Hindlimb muscle (tissue), 1 donor: ENCODE measurements at regions not wholly inside any gene's neighbourhood (a gene's known extent, or its start where the extent isn't known, plus 50 kb on each side); places are given as distances from the start of the nearest gene placed in this dataset.
"Not testable (repeated sequence)": the region's sequence is repeated elsewhere in the genome, so short reads cannot be mapped to it uniquely, and the experiment has no call there.

ENCODE experiments used
- DNase-seq: peaks from one replicate; pipeline ENCODE4 v3.0.0-alpha.2; 2013

DNA sequence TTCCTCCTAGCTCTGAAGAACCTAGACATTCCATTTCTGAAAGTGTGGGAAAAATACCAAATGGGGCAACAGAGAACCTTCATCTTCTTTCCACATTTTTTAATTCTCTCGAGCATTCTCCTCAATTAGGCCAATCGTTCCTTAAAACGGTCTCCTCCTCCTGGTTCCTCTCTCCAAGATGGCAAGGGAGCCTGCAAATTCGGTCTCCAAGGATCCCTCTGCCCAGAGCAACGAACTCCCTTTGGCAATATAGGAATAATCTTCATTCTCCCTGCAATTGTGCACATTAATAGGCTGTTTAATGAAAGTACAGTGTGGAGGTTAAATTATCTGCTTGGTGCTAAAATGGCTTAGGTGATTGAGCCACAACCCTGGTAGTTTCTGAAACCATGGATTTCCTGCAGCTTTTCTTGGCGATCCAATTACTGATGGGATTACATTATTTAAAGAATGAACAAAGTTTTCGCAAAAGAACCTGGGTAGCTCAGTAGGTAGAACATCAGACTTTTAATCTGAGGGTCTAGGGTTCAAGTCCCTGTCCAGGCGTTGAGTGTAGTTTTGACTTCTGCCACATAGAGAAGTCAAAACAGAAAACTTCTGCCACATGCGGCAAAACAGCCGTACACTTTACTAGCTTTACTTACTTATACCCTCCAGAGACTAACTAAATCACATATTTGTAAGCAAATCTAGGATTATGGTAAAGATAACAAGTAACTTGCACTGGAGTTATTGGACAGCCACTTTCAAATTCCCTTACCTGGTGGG is 102.9 kb upstream of the ZNF184 start:
- no peak for DNase-seq

DNA sequence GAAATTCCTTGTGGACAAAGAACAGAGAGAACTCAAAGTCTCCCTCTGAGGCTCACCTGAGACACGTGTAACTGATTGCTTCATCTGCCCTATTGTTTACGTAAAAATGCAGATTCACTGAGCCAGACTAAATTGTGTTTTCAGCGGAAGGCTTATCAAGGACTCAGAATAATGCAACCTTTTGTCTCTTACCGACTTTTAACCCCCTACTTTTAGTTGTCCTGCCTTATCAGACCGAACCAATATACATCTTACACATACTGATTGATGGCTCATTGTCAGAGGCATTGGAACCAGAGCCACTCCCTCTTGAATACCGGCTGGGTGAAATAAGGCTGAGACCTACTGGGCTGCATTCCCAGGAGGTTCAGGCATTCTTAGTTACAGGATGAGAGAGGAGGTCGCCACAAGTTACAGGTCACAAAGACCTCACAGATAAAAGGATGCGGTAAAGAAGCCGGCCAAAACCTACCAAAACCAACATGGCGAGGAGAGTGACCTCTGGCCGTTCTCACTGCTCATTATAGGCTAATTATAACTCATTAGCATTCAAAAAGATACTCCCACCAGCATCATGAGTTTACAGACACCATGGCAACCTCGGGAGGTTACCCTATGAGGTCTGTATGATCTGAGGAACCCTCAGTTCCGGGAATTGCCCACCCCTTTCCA is 95.5 kb upstream of the ZNF184 start:
- DNase-seq = no peak

DNA sequence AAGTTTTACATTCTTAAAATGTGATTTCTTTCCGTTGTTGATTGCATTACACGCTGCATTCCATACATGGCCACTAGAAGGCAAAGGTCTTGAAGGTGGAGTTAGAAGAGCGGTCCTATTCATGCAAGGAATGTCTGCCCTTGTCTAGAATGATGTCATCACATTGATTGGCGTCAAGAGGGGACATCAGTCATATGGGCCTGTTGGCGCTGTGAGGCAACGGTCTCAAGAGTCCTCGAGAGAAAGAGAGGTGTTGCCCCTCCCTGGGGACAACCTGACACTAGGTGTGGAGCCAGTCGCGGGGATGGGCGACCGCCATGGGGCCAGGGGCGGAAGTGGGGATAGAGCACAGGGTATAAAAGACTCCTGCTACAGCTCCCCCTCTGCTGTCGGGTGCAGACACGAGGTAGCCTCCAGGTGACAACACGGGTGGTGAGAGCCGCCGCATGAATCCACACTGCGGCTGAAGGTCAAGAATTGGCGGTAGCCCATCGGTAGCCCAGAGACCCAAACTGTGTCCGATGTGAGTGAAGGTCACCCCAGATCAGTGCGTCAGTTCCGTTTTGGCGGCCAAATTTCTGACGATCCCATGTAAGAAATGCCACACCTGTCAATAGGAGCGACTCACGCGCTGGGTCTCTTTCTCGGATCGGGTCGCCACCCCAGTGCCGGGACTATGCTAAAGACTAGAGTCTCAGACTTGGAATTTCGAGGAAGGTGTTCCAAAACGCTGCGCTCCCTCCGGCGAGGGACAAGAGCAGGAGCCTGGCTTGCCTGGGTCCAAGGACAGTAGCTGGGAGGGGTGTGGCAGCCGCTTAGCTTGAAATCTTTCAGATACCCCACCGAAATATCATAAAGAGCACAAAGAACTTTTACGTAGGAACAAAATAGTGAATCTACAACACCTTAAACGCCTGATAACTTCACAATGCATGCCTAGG is 93.2 kb upstream of the ZNF184 start:
- DNase-seq = no peak

DNA sequence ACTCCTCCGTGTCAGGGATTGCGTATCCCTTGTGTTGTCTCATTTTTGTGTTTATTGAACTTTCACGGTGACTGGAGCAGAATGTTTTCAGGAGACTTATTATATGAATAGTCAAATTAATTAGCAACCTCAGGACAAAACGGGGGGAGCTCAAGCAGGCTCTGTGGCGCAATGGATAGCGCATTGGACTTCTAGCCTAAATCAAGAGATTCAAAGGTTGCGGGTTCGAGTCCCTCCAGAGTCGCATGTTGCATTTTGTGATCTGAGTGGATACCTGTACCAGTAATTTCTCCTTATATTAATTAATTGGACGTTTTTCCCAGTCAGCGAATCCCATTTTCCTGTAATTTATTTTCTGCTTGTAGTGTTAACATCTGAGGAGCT is 89.1 kb upstream of the ZNF184 start:
- no peak for DNase-seq

DNA sequence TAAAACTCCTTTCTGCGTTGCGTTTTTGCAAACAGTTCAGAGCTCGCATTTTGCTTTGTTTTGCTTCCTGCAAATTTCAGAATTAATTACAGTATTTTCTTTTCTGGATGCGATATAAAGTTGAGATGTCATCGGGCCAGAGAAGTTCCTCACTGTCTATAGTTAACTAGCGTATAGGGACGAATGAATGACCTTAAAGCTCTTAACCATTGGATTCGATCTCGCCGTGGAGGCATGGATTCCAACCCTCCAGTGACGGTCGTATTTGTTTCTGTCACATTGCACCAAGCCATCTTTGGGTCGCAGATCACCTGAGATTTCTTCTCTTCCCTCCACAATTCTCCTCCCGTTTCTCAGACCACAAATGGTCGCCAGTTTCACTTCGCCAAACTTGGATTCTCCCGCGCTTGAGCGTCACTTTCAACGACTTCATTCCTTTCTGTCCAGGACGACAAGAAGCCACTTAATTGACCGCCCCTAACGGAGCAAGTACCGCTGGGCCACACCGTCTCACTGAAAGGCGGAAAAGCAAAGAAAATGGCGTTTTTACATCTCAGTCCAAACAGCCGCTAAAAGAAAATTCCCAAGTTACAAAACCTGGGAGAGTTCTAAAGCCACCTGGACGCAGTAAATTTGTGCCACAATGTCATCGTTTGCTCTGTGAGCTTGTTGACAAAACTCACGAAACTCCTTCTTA is 85.3 kb upstream of the ZNF184 start:
- no peak for DNase-seq

DNA sequence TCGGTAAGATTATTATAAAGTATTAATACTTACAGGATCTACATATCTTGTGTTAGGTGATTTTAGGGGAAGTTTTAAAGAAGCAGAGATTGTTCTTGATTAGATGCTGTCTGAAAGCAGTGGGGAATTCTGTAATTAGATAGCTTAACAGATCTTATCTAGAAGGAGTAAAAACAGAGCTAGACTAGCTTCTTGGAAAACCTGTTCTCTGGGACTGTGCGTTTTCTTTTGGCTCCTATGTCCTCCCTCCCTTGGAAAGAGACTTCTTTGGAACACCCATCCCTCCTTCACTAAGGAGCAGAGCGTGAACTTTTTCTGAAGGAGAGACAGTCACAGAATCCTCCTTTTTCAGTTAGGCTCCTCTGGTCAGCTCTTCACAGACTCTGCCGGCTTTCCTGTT is 83.5 kb upstream of the ZNF184 start:
- no peak for DNase-seq

DNA sequence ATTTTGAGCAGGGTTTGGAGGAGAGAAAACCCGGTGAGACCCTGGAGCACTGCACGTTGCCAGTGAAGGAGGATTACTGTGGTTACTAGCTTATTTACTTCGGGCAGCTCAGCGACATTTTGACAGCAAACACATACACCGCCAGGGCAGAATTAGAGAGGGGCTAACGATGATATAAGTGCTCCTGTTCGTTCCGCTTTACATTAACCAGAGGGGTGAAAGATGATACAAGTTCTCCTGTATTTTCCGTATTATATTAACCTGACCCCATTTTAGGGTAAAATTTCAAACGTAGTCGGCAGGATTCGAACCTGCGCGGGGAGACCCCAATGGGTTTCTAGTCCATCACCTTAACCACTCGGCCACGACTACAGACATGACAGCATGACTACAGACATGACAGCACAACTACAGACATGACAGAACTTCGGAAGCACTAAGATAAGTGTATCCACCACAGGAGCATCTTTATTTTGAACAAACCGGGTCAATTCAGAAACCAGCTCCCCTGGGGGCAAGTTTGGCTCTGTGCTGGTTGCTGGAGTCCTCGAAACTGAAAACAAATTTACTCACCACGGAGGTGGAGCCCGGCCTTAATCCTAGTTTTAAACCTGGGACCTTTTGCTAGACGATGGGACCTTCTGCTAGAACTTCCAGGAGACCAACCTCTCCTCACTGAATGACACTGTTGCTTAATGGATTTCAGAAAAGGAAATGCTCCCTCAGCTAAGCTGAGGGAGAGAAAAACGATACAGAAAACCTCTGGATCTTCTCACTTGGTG is 80.4 kb upstream of the ZNF184 start:
- no peak for DNase-seq

DNA sequence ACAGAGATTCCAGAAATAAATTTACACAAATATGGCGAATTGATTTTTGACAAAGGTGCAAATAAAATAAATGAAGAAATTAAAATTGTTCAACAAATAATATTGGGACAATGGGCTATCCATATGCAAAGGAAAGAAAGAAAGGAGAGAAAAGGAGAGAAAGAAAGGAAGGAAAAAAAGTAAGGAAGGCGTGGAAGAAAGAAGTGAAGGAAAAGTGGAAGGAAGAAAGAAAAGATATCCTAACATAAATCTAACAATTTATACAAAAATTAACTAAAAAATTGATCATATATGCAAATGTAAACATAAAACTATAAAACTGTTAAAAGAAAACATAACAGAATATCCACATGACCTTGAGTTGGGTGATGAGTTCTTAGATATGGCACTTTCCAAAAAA is 78.7 kb upstream of the ZNF184 start:
- no peak for DNase-seq

DNA sequence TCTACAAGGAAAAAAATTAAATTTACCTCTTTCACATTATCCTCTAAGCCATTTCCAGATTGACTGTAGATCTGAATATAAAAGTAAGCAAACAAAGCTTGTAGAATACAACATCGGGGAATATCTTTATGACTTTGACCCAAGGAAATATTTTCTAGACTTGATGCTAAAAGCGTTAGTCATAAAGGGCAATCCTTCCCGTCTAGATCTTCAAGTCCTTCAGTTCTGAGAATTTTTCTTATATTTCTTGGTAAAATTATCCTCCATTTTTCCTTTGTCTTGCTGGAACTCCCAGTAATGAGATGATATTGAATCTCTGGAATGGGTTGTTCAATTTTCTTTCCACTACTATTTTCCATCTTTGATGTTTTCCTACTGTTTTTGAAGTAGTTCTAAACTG is 77.8 kb upstream of the ZNF184 start:
- DNase-seq = no peak

DNA sequence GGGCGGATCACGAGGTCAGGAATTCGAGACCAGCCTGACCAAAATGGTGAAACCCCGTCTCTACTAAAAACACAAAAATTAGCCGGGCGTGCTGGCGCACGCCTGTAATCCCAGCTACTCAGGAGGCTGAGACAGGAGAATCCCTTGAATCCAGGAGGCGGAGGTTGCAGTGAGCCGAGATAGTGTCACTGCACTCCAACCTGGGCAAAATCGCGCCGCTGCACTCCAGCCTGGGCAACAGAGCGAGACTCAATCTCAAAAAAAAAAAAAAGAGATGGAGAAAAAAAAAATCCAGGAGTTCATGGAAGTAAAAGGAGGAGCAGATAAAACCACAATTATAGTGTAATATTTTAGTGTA is 76.3 kb upstream of the ZNF184 start:
- not testable (repeated sequence) for DNase-seq

DNA sequence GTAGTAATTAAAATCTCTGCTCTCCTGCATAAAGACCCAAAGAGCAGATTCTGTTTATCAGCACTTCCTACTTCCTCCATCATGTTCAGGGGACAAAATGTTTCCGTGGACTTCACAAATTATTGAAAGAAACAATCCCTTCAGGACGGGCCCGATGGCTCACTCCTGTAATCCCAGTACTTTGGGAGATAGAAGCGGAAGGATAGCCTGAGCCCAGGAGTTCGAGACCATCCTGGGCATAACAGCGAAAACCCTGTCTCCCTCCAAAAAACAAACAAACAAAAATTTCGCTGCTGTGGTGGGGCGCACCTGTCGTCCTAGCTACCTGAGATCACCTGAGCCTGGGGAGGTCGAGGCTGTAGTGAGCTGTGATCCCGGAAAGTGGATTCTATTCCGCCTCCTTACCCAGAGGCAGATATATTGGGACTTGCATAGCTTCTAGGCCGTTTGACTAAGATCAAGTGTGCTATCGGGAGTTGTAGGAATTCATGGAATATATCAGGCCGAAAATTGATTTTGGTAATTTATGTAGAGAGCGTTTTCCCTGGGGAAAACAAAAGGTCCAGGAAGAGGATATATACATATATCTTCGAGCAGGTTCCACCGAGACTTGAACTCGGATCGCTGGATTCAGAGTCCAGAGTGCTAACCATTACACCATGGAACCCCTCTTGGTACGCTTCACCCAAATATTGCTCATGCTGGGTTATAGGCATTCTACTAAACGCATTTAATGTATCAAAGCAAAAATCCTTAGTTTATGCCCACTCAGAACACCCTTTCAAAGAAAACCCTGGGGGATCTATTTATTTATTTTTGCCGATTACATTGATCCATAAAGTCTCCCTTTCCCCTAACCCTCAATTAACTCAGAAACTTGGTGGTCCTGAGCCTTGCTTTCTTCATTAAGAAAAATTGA is 74.5 kb upstream of the ZNF184 start:
- no peak for DNase-seq

DNA sequence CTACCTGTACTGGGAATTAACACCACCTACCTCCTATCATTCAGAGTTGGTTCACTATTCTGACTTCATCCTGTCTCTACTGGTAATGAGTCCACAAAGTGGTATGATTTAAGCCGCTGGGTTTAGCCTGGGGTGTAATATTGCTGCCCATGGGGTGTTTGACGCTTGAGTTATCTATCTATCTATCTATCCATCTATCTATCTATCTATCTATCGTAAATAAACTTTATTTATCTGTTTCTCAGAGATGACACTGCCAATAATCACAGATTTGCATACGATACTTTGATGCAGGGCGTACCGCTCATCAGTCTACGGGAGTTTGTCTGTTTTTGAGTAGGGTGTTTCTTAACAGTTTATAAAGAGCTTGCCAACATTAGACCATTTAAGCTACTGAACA is 73.6 kb upstream of the ZNF184 start:
- DNase-seq = no peak

DNA sequence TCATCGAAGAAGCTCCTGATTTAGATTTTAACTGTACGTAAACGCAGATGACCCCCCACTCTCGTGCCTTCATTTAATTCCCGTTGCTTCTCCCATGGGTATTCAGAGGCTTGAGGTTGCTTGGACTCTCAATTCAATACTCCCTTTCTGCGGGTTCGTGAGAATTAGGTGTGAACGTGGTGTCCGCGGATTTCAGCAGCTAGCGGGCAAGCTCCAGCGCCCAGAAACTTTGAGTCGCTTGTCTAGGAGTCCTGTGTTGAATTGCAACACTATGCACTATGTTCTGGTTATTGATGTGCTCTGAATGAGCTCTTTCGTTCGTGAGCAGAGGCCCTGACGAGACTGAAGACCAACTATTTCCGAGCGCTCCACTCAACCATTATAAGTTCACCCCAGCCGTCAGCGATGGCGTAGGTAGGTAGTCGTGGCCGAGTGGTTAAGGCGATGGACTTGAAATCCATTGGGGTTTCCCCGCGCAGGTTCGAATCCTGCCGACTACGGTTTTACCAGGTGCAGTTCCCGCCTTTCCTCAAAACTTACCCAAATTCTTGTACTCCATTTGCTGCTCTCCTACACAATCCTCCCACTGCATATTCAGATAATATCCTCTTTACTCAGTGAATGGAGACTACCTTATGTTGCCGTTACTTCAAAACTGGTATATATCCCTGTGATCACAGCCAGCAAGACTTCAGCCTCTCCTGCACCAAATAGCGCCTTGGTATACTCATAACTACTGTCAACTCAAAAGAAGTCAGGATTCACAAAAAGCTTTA is 72.6 kb upstream of the ZNF184 start:
- DNase-seq = no peak

DNA sequence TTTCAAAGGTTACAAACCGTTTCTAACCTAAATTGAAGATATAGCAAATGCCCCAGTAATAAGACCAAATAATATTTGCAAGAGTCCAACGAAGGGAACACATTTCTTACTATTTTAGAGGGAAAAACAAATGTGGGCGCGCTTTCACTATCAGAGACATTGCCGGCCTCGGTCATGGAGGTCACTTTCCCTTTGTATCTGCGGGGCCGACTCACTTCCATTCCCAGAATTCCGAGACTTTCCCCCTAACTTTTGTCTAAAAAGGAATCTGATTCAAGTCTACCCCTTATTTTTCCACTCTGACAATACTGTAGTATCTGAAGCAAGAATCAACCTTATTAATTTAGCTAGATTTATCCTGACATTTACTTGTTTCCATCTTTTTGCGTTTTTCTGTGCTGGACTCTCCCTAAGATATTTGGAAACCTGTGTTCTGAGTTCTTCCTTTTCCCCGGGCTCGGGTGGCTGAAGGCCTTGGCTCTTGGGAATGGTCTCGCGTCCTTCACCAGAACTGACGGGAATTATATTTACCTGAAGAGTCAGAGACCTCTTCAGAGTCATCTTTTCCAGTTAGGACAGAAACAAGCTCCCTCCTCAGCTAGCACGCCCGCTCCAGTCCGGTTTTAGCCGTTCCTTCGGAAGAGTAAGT is 71.8 kb upstream of the ZNF184 start:
- no peak for DNase-seq

DNA sequence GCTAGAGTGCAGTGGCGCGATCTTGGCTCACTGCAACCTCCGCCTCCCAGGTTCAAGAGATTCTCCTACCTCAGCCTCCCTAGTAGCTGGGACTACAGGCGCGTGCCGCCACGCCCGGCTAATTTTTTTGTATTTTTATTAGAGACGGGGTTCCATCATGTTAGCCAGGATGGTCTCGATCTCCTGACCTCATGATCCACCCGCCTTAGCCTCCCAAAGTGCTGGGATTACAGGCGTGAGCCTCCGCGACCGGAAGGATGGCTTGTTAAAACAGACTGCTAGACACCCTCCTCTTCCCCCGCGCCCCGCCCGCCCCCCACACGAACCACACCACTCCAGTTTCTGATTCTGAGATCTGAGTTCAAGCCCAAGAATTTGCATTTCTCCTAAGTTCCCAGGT is 71.2 kb upstream of the ZNF184 start:
- DNase-seq = not testable (repeated sequence)

DNA sequence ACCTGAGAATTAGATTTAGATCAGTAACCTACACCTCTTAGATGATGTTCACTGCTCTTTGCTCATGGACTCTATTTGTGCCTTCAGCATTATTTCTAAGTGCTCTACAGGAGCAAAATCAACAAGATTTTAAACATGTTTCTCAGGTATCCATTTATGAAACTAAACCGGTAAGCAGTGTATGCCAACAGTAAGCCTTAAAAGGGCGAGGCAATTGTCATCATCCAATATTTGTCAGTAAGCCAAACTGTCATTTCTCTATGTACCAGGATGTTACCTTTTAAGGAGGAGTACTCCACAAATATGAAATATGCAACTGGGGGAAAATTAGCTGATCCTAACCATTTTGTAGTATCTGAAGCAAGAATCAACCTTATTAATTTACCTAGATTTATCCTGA is 69.6 kb upstream of the ZNF184 start:
- DNase-seq = no peak

DNA sequence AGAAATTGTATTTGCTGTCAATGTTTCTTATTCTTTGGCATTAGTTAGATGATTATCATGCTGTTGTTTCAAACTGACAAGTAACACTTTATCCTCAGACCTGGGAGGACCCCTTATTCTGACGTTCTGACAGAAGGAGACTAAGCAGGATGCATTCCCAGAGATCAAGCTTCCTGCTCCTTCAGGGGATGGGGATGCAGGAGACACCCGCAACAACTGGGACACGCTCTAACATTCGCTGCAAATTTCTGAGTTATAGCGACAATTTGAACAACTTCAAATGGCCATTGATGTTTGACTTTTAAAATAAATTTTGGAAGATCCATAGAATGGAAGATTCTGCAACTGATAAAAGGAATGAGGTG is 69.0 kb upstream of the ZNF184 start:
- DNase-seq = no peak

DNA sequence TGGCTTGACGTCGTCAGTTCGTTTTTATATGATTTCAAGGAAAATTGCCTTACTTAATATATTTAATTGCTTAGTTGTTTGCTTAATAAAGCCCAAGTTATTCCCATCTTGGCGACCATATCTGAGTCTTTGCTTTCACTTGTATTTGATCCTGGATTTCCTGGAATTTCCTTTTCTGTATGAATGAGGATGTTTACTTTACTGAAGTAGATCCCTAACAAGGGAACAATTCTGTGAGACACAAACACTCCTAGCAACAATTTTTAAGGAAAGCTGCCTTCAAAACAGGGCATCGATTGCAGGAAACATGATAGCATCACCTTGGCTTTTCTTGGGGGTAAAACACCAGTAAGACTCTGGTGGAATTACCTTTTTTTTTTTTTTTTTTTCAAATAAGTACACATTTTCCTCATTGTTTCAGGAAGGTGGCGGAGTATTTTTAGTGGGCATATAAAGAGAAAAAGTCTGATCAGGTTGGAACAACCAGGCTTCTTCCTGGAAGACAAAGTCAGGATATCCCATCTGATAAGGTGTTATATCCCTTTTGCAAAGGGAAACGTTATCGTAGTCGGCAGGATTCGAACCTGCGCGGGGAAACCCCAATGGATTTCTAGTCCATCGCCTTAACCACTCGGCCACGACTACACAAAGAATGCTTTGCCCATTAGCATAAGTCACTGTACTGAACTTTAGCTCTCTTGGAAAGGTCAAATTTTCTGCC is 68.5 kb upstream of the ZNF184 start:
- DNase-seq = no peak

DNA sequence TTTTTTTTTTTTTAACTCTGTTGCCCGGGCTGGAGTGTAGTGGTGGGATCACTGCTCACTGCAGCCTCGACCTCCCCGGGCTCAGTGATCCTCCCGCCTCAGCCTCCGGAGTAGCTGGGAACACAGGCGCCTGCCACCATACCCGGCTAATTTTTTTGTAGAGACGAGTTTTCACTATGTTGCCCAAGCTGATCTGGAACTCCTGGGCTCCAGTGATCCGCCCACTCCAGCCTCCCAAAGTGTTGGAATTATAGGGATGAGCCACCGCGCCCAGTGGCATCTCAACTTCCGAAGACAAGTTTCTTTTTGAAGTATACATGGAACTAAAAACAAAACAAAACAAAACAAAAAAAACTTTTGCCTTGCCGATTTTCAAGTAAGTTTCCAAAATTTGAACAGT is 66.6 kb upstream of the ZNF184 start:
- DNase-seq = no peak
